Tibial nerve (tissue), 4 donors: ENCODE measurements at regions not wholly inside any gene's neighbourhood (a gene's known extent, or its start where the extent isn't known, plus 50 kb on each side); places are given as distances from the start of the nearest gene placed in this dataset.
"Not testable (repeated sequence)": the region's sequence is repeated elsewhere in the genome, so short reads cannot be mapped to it uniquely, and the experiment has no call there.

Source experiments
- DNase-seq, 2 donors: peaks; one replicate each; pipeline ENCODE4 v3.0.0-alpha.2; 2019; ENCODE audit warnings: low spot score in 2 of 2
- H3K27ac ChIP-seq, 4 donors: fragments of 200-600 bp; sonication (generic) in 3 of 4; one replicate each; pipeline ENCODE4 v1.5.1; 2017 to 2019; ENCODE audit warnings: mild to moderate bottlenecking in 1 of 4
- H3K27me3 ChIP-seq, 2 donors: fragments of 200-600 bp; sonication (generic) in 1 of 2; one replicate each; pipeline versions ENCODE4 v1.5.1 to v1.6.0; 2017 to 2019
- H3K36me3 ChIP-seq, 3 donors: fragments of 200-600 bp; sonication (generic); one replicate each; pipeline ENCODE4 v1.5.1; 2018 to 2019
- H3K4me1 ChIP-seq, 4 donors: fragments of 200-600 bp; sonication (generic) in 3 of 4; one replicate each; pipeline ENCODE4 v1.5.1; 2017 to 2019
- H3K4me3 ChIP-seq, 4 donors: fragments of 200-600 bp; sonication (generic) in 3 of 4; one replicate each; pipeline ENCODE4 v1.5.1; 2017 to 2019; ENCODE audit warnings: mild to moderate bottlenecking in 1 of 4, moderate library complexity in 1 of 4
- H3K9me3 ChIP-seq, 4 donors: fragments of 200-600 bp; sonication (generic) in 3 of 4; one replicate each; pipeline ENCODE4 v1.5.1; 2017 to 2019
- EP300 ChIP-seq, 2 donors: sonication (generic); formaldehyde crosslinking; IDR thresholded peaks; one replicate each; pipeline ENCODE4 v1.6.1; 2017; ENCODE audit warnings: antibody characterized with exemption in 2 of 2, mild to moderate bottlenecking in 1 of 2
- POLR2A ChIP-seq, 2 donors: fragments of 450-650 bp; IDR thresholded peaks; one replicate each; pipeline ENCODE4 v1.6.1; 2017; ENCODE audit warnings: antibody characterized with exemption in 2 of 2, mild to moderate bottlenecking in 2 of 2, moderate library complexity in 2 of 2
- WGBS, 2 donors: methylation state at CpG; one replicate each; pipeline ENCODE4 v1.1.5; 2018; 5-methylcytosine and 5-hydroxymethylcytosine counted together
- TF ChIP-seq, protein P1 (sequence below), 5 experiments: fragments of 200-600 bp in 3 of 5; fragments of 450-650 bp in 2 of 5; sonication (generic) in 3 of 5; IDR thresholded peaks; one replicate each; pipeline ENCODE4 v1.5.1; 2016 to 2019; ENCODE audit warnings: antibody characterized with exemption in 5 of 5, mild to moderate bottlenecking in 3 of 5, moderate library complexity in 2 of 5

DNA sequence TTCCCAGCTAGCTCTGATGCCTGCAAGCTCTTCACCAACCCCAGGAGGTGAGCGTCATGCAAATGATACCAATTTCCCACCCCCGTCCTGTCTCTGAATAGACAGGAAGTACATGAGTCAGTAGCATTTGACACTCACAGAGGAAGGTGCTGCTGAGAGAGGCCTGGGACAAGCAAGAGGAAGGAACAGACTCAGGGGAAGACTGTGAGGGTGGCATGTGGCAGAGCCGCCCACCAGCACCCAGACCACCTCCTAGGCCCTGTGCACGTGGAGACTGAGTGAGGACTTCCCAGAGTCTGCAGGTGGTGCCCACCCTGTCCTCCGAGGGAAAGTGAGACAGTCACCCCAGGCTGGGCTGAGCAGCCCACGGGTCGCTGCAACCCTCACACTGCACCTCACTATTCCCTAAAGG is 199.5 kb upstream of the SFSWAP start:
- H3K27ac ChIP-seq = no peak overlapping the region
- 58 to 60% methylated on average over 6 to 7 of the region's 7 CpGs for WGBS, 2 donors
- TF ChIP-seq POLR2A (IDR thresholded peaks at IDR 0.05) = no peak
- TF ChIP-seq EP300 (IDR thresholded peaks at IDR 0.05) = no peak
- TF ChIP-seq, protein P1, sequence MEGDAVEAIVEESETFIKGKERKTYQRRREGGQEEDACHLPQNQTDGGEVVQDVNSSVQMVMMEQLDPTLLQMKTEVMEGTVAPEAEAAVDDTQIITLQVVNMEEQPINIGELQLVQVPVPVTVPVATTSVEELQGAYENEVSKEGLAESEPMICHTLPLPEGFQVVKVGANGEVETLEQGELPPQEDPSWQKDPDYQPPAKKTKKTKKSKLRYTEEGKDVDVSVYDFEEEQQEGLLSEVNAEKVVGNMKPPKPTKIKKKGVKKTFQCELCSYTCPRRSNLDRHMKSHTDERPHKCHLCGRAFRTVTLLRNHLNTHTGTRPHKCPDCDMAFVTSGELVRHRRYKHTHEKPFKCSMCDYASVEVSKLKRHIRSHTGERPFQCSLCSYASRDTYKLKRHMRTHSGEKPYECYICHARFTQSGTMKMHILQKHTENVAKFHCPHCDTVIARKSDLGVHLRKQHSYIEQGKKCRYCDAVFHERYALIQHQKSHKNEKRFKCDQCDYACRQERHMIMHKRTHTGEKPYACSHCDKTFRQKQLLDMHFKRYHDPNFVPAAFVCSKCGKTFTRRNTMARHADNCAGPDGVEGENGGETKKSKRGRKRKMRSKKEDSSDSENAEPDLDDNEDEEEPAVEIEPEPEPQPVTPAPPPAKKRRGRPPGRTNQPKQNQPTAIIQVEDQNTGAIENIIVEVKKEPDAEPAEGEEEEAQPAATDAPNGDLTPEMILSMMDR (IDR thresholded peaks at IDR 0.05) = no peak
- DNase-seq = no peak
- H3K4me3 ChIP-seq = no peak overlapping the region
- H3K4me1 ChIP-seq = no peaks in the 10 kb centered on the region
- no peaks in the 10 kb centered on the region for H3K27me3 ChIP-seq
- peaks cover 0 to 11% (median 0%) of the 10 kb centered on the region in 4 donors for H3K9me3 ChIP-seq
- no peaks in the 10 kb centered on the region for H3K36me3 ChIP-seq

DNA sequence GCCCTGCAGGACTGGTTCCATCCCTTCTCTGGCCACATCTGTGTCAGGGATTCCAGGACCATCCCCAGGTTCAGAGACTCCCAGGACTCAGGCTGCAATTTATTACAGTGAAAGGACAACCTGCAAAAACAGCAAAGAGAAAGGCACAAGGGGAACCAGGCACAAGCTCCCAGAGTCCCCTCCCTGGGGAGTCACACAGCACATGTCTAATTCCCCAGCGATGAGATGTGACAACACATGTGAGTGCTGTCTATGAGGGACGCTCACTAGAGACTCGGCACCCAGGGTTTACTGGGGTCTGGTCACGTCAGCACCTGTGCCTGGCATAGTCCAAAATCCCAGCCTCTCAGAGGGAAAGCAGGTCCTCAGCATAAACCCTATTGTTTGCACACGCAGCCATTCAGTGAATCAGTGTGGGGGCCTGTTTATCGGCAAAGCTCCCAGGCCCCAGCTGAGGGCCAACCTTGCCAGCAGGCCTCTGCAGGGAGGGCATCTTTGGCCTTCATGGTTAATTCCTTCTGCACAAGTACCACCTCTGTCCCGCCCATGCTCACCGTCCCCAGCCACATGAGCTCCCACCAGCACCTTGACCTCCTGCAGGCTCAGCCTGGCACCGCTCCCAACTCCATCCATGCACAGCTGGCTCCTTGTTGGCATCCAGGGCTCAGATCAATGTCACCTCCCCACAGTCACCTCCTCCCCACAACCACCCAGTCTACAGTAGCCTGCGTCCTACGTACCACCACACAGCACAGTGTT is 198.9 kb upstream of the SFSWAP start:
- 84 to 90% methylated on average over 11 of the region's 11 CpGs for whole genome bisulfite sequencing, 2 donors
- TF ChIP-seq POLR2A (IDR thresholded peaks at IDR 0.05) (no peak), EP300 (IDR thresholded peaks at IDR 0.05) (no peak)
- TF ChIP-seq, protein P1 (IDR thresholded peaks at IDR 0.05) = no peak

DNA sequence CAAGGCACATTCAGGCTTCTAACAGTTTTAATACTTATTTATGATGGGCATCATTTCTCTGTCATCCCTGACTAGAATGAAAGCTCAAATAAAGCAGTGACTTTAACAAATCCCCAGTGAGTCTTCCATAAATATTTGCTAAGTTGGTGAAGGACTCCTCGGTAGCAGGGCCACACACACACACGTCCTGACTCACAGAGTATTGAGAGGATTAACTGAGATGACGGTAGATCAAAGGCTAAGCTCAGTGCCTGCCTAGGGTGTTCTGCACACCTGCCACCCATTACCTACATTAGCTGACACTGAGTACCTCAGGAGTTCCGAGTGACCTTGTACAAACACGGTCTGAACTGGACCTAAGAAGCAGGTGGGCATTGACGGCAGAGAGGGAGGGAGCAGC is 197.3 kb upstream of the SFSWAP start:
- H3K36me3 ChIP-seq = no peaks in the 10 kb centered on the region
- no peak overlapping the region for H3K27ac ChIP-seq
- no peak overlapping the region for H3K4me3 ChIP-seq
- DNase-seq = no peak
- H3K9me3 ChIP-seq = peaks cover 0 to 25% (median 3%) of the 10 kb centered on the region in 4 donors
- H3K27me3 ChIP-seq = no peaks in the 10 kb centered on the region
- 52 to 62% methylated on average over 6 of the region's 6 CpGs for WGBS, 2 donors
- TF ChIP-seq EP300 (IDR thresholded peaks at IDR 0.05) (no peak), POLR2A (IDR thresholded peaks at IDR 0.05) (no peak)
- TF ChIP-seq, protein P1 (IDR thresholded peaks at IDR 0.05) = no peak
- no peaks in the 10 kb centered on the region for H3K4me1 ChIP-seq

More for the DNA sequence above, 198.9 kb upstream of the SFSWAP start:
- no peak for DNase-seq
- H3K27me3 ChIP-seq = no peaks in the 10 kb centered on the region
- no peak overlapping the region for H3K4me3 ChIP-seq
- peaks cover 0 to 13% (median 0%) of the 10 kb centered on the region in 4 donors for H3K9me3 ChIP-seq
- no peaks in the 10 kb centered on the region for H3K36me3 ChIP-seq
- H3K4me1 ChIP-seq = no peaks in the 10 kb centered on the region
- H3K27ac ChIP-seq = no peak overlapping the region

DNA sequence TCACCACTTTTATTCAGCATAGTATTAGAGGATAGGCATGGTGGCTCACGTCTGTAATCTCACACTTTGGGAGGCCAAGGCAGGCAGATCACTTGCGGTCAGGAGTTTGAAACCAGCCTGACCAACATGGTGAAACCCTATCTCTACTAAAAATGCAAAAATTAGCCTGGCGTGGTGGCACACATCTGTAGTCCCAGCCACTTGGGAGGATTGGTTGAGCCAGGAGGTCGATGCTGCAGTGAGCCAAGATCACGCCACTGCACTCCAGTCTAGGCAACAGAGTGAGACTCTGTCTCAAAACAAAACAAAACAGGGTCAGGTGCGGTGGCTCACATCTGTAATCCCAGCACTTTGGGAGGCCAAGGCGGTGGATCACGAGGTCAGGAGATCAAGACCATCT is 190.3 kb upstream of the SFSWAP start:
- WGBS, 2 donors = 89 to 91% methylated on average over 8 of the region's 8 CpGs
- not testable (repeated sequence) for DNase-seq, H3K27me3 ChIP-seq, H3K4me1 ChIP-seq, H3K4me3 ChIP-seq, H3K27ac ChIP-seq, H3K36me3 ChIP-seq
- H3K9me3 ChIP-seq = peaks cover 0 to 25% (median 3%) of the 10 kb centered on the region in 4 donors

DNA sequence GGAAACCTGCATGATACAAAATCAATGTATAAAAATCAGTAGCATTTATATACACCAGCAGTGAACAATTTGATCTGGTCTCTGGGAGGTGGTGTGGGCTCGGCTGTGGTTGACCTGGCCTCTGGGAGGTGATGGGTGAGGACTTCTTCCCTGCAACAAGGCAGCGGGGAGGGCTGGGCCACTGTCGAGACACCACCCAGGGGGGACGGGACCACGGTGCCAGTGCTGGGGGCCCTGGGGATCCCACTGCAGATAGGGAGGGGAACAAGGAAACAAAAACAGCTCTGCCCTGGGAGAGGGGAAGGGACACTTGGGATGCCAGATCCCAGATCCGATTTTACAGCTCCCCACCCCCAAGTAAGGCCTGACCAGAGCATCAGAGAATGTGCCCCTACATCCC is 189.6 kb upstream of the SFSWAP start:
- Histone ChIP-seq H3K36me3 (no peaks in the 10 kb centered on the region), H3K4me1 (no peaks in the 10 kb centered on the region), H3K4me3 (no peak overlapping the region), H3K27me3 (no peaks in the 10 kb centered on the region), H3K9me3 (peaks cover 0 to 19% (median 3%) of the 10 kb centered on the region in 4 donors), H3K27ac (no peak overlapping the region)
- TF ChIP-seq EP300 (IDR thresholded peaks at IDR 0.05) = no peak
- TF ChIP-seq POLR2A (IDR thresholded peaks at IDR 0.05) = no peak
- TF ChIP-seq, protein P1 (IDR thresholded peaks at IDR 0.05) = no peak
- no peak for DNase-seq
- WGBS, 2 donors = 76 to 78% methylated on average over 6 of the region's 6 CpGs
